Lung (tissue), 11 donors: ENCODE measurements at regions not wholly inside any gene's neighbourhood (a gene's known extent, or its start where the extent isn't known, plus 50 kb on each side); places are given as distances from the start of the nearest gene placed in this dataset.

ENCODE experiments used
- ATAC-seq: fragments of 200-7000 bp; cut with Tn5 transposase; one replicate; pipeline ENCODE4 v1.9.1; 2020; ENCODE audit warnings: moderate number of reproducible peaks; ENCODE audit not compliant: insufficient read depth, low FRiP score
- DNase-seq, 3 donors: peaks; one replicate each; pipeline ENCODE4 v3.0.0-alpha.2; 2013 to 2017
- H3K27ac ChIP-seq, 2 donors: one replicate each; pipeline ENCODE4 v1.5.1; 2013; ENCODE audit warnings: mild to moderate bottlenecking in 2 of 2, moderate library complexity in 2 of 2, control low read depth in 1 of 2, inconsistent platforms in 1 of 2, low read depth in 1 of 2, low read length in 1 of 2
- H3K27me3 ChIP-seq, 3 donors: one replicate each; pipeline ENCODE4 v1.5.1; 2013; ENCODE audit warnings: low read length in 2 of 3; ENCODE audit not compliant: control insufficient read depth in 3 of 3, insufficient read depth in 3 of 3
- H3K36me3 ChIP-seq, 4 donors: one replicate each; pipeline ENCODE4 v1.5.1; 2013; ENCODE audit warnings: low read length in 4 of 4, mild to moderate bottlenecking in 1 of 4, moderate library complexity in 1 of 4; ENCODE audit not compliant: control insufficient read depth in 4 of 4, insufficient read depth in 4 of 4
- H3K4me1 ChIP-seq, 5 donors: one replicate each; pipeline ENCODE4 v1.5.1; 2013; ENCODE audit warnings: low read length in 5 of 5, mild to moderate bottlenecking in 2 of 5, moderate library complexity in 1 of 5; ENCODE audit not compliant: control insufficient read depth in 5 of 5, insufficient read depth in 5 of 5
- H3K4me3 ChIP-seq: one replicate; pipeline ENCODE4 v1.5.1; 2013; ENCODE audit warnings: mild to moderate bottlenecking, control low read depth, moderate library complexity
- H3K9ac ChIP-seq, 2 donors: one replicate each; pipeline ENCODE4 v1.5.1; 2013; ENCODE audit warnings: low read length in 2 of 2, control low read depth in 1 of 2; ENCODE audit not compliant: insufficient read depth in 1 of 2
- H3K9me3 ChIP-seq, 4 donors: one replicate each; pipeline ENCODE4 v1.5.1; 2013; ENCODE audit warnings: low read length in 3 of 4, mild to moderate bottlenecking in 1 of 4, moderate library complexity in 1 of 4; ENCODE audit not compliant: control insufficient read depth in 4 of 4, insufficient read depth in 3 of 4
- WGBS, 2 donors: extraction: QIAGEN DNeasy Blood & Tissue Kit; methylation state at CpG; one replicate each; pipeline ENCODE4 v1.1.7; 2013; 5-methylcytosine and 5-hydroxymethylcytosine counted together
- TF ChIP-seq, protein P1 (sequence below): IDR thresholded peaks from 2 replicates; pipeline ENCODE4 v1.5.1; 2012; ENCODE audit warnings: mild to moderate bottlenecking; ENCODE audit errors: control extremely low read depth, extremely low read depth
- donor health status: control.
- donor health status: control.
- donor health status: Bipolar disorder and iron deficiency.
- donor health status: healthy.
- donor health status: DM: yes; HTN: yes; CAD: no.

DNA sequence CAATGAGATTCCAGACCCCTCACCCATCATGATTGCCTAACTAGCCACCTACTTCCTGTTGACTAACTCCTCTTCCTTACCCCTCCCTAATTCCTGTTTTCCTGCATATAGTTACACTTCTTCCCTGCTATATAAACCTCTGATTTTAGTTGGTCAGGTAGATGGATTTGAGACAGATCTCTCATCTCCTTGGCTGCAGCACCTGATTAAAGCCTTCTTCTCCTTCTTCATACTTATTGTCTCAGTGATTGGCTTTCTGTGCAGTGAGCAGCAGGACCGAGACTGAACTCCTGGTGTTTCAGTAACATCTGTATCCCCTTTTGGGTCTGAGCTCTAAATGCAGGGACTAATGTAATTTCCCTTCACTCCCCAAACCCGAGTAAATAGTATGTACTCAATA lies 51.7 kb upstream of the ATXN1 start:
- Histone ChIP-seq H3K36me3 (no peaks in the 10 kb centered on the region), H3K27me3 (no peaks in the 10 kb centered on the region), H3K4me3 (no peak overlapping the region), H3K4me1 (no peaks in the 10 kb centered on the region), H3K9me3 (peaks cover 0 to 9% (median under 1%) of the 10 kb centered on the region in 4 donors), H3K9ac (no peak overlapping the region), H3K27ac (no peak overlapping the region)
- 91 to 93% methylated on average over 2 of the region's 2 CpGs for WGBS, 2 donors
- no peak for DNase-seq
- no peak for ATAC-seq
- TF ChIP-seq, protein P1, sequence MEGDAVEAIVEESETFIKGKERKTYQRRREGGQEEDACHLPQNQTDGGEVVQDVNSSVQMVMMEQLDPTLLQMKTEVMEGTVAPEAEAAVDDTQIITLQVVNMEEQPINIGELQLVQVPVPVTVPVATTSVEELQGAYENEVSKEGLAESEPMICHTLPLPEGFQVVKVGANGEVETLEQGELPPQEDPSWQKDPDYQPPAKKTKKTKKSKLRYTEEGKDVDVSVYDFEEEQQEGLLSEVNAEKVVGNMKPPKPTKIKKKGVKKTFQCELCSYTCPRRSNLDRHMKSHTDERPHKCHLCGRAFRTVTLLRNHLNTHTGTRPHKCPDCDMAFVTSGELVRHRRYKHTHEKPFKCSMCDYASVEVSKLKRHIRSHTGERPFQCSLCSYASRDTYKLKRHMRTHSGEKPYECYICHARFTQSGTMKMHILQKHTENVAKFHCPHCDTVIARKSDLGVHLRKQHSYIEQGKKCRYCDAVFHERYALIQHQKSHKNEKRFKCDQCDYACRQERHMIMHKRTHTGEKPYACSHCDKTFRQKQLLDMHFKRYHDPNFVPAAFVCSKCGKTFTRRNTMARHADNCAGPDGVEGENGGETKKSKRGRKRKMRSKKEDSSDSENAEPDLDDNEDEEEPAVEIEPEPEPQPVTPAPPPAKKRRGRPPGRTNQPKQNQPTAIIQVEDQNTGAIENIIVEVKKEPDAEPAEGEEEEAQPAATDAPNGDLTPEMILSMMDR: no peak

DNA sequence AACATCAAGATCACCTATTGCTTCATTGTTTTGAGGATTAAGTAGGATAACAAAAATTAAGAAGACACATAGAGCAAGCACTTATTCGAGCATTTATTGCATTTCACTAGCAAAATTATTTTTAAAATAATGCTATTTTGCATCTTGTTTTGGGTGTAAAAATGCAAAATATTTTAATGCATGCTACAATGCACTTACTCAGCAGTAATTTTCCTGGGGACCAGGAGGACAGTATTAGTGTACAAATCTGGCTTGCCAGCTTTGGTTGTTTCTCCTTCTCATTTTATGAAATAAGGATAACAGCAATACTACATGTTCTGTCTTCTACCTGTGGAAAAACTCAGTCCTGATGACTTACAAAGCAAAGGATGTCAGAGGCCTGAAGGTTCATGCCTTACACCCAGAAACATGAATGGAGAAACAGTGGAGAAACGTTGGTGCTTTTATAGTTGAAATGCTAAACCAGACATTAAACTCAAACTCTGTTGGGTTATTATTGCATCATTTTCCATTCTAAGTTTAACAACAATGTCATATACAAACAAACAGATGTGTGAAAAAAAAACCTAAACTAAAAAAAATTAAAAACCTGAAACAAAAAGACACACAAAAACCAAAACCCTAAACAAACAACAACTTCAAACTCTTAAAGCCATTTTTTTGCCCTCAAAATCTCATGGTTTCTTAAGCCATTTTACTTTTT lies 50.2 kb upstream of the ATXN1 start:
- ATAC-seq: no peak
- no peaks in the 10 kb centered on the region for H3K4me1 ChIP-seq
- TF ChIP-seq, protein P1: no peak
- H3K27me3 ChIP-seq: no peaks in the 10 kb centered on the region
- WGBS, 2 donors: 88 to 89% methylated on average over 2 of the region's 2 CpGs
- H3K9ac ChIP-seq: no peak overlapping the region
- H3K36me3 ChIP-seq: no peaks in the 10 kb centered on the region
- no peak overlapping the region for H3K27ac ChIP-seq
- no peak for DNase-seq
- H3K4me3 ChIP-seq: no peak overlapping the region
- peaks cover 0 to 9% (median under 1%) of the 10 kb centered on the region in 4 donors for H3K9me3 ChIP-seq
